GM13976 (cell line): ENCODE measurements at regions not wholly inside any gene's neighbourhood (a gene's known extent, or its start where the extent isn't known, plus 50 kb on each side); places are given as distances from the start of the nearest gene placed in this dataset.
"Not testable (repeated sequence)": the region's sequence is repeated elsewhere in the genome, so short reads cannot be mapped to it uniquely, and the experiment has no call there.

ENCODE experiments used
- DNase-seq: peaks from one replicate; pipeline ENCODE4 v3.0.0; 2012; ENCODE audit warnings: low spot score
- in situ Hi-C: fragments of 300-500 bp; cut with MboI; formaldehyde crosslinking; loops from one replicate; pipeline ENCODE4 v1.12.0; 2022; ENCODE audit warnings: low sequenced_read_pairs, mixed read lengths, inconsistent platforms; ENCODE audit not compliant: unreplicated experiment
- TF ChIP-seq, protein P1 (sequence below): IDR thresholded peaks from 2 replicates; pipeline ENCODE4 v1.5.1; 2012; ENCODE audit warnings: borderline replicate concordance, mild to moderate bottlenecking; ENCODE audit not compliant: insufficient read depth; ENCODE audit errors: extremely low read depth, missing control alignments, control extremely low read depth

DNA sequence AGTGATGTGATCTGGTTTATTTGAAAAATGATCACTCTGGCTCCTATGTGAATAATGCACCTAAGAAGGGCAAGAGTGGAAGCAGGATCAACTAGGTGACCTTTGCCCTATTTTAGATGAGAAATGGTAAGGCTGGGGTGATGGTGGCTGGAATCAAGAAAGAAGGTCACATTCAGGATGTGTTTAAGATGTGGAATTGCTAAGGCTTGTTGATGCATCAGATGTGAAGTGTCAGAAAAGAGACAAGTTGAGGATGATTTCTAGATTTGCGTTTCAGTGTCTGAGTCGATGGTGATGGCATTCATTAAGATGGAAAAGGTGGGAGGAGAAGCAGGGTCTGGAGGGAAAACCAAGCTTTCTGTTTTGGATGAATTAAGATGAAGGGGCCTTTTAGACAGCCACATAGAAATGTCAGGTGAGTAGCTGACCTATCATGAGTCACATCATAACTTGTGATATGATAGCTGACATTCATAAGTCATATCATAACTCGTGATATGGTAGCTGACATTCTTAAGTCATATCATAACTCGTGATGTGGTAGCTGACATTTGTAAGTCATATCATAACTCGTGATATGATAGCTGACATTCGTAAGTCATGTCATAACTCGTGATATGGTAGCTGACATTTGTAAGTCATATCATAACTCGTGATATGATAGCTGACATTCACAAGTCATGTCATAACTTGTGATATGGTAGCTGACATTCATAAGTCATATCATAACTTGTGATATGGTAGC, 101.2 kb upstream of the SEC11C start:
- in situ Hi-C loops: no loop called here
- no peak for DNase-seq
- TF ChIP-seq, protein P1, sequence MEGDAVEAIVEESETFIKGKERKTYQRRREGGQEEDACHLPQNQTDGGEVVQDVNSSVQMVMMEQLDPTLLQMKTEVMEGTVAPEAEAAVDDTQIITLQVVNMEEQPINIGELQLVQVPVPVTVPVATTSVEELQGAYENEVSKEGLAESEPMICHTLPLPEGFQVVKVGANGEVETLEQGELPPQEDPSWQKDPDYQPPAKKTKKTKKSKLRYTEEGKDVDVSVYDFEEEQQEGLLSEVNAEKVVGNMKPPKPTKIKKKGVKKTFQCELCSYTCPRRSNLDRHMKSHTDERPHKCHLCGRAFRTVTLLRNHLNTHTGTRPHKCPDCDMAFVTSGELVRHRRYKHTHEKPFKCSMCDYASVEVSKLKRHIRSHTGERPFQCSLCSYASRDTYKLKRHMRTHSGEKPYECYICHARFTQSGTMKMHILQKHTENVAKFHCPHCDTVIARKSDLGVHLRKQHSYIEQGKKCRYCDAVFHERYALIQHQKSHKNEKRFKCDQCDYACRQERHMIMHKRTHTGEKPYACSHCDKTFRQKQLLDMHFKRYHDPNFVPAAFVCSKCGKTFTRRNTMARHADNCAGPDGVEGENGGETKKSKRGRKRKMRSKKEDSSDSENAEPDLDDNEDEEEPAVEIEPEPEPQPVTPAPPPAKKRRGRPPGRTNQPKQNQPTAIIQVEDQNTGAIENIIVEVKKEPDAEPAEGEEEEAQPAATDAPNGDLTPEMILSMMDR: no peak

DNA sequence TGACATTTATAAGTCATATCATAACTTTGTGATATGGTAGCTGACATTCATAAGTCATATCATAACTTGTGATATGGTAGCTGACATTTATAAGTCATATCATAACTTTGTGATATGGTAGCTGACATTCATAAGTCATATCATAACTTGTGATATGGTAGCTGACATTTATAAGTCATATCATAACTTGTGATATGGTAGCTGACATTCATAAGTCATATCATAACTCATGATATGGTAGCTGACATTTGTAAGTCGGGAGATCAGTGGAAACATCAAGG, 100.7 kb upstream of the SEC11C start:
- in situ Hi-C loops, DNase-seq: not testable (repeated sequence)

DNA sequence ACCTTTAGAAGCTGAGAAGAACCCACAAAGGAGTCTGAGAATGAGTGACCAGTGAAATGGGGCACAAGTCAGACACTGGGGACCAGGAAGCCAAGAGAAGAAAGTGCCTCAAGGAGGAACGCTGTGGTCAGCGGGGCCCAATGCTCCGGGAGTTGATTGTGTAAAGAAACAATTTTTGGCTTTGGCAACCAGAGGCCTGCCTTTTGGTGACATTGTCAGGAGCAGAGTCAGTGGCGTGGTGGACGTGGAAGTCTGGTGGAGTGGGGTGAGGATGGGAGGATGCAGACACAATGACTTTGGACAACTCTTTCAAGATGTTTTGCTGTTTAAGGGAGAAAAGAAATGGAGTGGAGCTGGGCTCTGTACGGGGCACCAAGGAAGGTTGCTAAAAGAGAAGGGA, 100.2 kb upstream of the SEC11C start:
- TF ChIP-seq, protein P1: no peak
- in situ Hi-C loops: no loop called here
- no peak for DNase-seq

DNA sequence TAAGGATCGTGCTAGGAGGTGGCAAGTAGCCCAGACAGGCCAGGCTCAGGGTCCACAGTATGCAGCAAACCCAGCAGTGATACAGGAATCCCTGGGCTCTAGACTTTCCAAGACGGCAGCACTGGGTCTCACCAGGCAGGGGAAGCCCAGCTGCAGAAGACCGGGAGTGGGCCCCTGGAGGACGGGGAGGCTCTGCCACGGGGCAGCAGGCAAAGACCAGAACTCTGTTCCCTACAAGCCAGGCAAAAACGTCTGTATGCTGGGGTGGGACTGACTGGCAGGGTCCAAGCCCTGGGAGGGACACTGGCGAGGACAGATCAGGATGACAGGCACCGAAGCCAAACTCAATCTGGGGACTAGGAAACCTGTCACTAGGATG, 98.9 kb upstream of the SEC11C start:
- no peak for DNase-seq
- in situ Hi-C loops: no loop called here

DNA sequence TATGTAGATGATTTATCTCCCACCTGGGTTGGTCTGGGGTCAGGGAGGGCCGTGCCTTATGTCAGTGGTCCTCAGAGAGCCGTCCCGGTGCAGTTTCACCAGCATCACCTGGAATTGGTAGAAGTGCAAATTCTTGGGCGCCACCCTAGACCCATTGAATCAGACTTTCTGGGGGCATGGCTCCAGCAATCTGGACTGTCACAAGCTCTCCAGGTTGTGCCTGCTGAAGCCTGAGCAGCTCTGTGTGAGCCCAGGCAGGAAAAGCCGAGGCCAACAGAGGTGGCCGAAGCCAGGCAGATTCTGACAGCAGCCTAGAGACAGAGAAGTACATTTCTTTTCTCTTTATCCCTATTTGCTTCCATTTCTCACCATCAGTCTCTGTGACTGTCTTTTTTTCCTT, 98.4 kb upstream of the SEC11C start:
- no peak for DNase-seq
- in situ Hi-C loops: no loop called here
- TF ChIP-seq, protein P1: no peak

More for the DNA sequence above, 98.9 kb upstream of the SEC11C start:
- TF ChIP-seq, protein P1: no peak

DNA sequence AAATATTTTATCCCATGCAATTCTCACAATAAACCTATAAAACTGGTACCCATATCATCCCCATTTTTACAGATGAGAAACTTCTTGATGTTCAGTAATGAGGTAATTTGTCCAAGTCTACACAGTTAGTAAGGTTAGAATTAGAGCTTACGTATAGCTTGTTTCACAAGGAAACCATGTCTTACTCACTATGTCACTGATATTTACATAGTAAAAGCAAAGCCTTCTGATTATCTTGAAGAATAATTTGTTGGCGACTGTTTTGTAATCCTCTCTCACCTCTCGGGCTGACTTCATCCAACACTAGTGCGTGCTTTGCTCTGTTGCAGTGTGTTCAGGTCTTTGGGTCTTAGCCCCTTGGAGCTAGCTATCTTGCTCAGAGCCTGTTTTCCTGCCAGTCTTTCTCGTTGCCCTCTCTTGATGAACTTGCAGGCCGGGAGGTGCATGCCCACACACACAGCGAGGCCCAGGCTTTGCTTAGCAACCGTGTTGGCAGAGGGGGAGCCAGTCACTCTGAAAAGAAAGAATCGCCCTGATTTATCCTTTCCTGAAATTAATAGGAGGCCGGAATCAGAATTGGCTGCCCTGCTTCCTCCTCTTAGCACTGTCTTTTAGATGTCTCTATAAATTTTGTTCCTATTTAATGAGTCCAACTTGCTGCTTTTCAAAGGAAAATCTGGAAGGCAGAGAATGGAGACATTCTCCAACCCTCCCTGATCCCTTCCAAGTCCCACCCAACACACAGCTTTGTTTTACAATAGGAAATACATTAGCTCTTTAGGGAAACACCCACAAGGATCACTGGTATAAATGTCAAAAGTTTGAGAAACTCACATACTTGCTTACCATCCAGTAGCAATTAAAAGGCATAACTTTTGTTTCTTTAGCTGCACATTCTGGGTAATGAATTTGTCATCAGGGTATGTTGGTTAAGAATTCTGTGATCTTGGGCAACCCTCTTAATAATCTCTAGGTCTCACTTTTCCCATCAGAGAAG, 97.6 kb upstream of the SEC11C start:
- TF ChIP-seq, protein P1: no peak
- no peak for DNase-seq
- in situ Hi-C loops: no loop called here

DNA sequence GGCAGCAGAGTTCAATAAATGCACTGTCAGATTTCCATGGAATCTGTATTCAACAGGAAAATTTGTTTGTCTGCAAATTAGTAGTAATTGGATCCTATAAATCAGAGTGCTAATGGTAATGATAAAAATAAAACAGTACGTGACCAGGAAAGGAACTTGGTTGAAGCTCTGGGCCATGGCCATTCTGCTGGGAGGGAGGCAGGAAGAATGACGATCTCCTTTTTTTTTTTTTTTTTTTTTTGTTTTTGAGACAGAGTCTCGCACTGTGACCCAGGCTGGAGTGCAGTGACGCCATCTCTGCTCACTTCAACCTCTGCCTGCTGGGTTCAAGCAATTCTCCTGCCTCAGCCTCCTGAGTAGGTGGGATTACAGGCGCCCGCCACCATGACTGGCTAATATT, 94.8 kb upstream of the SEC11C start:
- DNase-seq: no peak
- in situ Hi-C loops: no loop called here
- TF ChIP-seq, protein P1: no peak
